ENCODE measurements at regions not wholly inside any gene's neighbourhood (a gene's known extent, or its start where the extent isn't known, plus 50 kb on each side); places are given as distances from the start of the nearest gene placed in this dataset.

DNA sequence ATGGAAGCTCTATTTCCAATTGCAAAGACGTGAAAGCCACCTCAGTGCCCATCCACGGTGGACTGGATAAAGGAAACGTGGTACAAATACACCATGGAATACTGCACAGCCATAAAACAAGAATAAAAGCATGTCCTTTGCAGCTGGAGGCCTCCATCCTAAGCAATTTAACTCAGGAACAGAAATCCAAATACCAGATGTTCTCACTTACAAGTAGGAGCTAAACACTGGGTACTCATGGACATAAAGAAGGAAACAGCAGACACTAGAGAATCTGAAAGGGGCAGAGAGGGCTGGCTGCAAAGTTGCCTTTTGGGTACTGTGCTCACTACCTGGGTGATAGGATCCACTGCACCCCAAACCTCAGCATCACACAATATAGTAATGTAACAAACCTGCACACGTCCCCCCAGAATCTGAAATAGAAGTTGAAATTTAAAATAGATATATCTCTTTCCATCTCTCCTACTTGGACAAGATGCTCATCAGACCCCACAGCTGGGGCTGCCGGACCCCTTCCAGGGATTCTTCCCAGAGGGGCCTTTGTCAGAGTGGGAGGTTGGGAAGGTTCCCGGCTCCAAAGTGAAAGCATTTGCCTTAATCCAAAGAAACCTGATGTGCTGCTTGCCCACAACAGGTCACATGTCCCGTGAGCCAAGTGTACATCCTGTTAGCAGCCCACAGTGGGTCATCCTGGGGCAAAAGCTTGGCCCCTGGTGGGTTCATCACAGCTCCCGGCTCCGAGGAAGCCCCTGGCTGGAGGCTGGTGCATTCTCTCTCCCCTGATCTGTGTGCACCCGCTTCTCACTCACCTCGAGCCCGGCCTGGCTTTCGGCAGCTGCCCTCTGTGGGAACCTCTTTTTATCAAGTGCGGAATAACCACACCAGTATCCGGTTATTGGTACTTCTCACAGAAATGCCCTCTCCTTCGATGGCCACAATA is 172.3 kb upstream of the PPP2R2D start:
- no peaks in the 10 kb centered on the region for H3K9me3 ChIP-seq (ENCODE audit: control insufficient read depth, insufficient read depth, low read length)
- H3K4me1 ChIP-seq (ENCODE audit: control insufficient read depth, low read length): no peaks in the 10 kb centered on the region
- no peaks in the 10 kb centered on the region for H3K36me3 ChIP-seq (ENCODE audit: control insufficient read depth, low read length)
- H3K79me2 ChIP-seq (ENCODE audit: control insufficient read depth, low read length): no peaks in the 10 kb centered on the region
- H3K4me2 ChIP-seq (ENCODE audit: low read length): no peak overlapping the region
- TF ChIP-seq, protein P1, sequence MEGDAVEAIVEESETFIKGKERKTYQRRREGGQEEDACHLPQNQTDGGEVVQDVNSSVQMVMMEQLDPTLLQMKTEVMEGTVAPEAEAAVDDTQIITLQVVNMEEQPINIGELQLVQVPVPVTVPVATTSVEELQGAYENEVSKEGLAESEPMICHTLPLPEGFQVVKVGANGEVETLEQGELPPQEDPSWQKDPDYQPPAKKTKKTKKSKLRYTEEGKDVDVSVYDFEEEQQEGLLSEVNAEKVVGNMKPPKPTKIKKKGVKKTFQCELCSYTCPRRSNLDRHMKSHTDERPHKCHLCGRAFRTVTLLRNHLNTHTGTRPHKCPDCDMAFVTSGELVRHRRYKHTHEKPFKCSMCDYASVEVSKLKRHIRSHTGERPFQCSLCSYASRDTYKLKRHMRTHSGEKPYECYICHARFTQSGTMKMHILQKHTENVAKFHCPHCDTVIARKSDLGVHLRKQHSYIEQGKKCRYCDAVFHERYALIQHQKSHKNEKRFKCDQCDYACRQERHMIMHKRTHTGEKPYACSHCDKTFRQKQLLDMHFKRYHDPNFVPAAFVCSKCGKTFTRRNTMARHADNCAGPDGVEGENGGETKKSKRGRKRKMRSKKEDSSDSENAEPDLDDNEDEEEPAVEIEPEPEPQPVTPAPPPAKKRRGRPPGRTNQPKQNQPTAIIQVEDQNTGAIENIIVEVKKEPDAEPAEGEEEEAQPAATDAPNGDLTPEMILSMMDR (IDR thresholded peaks at IDR 0.05; ENCODE audit: low read depth, low read length, poor library complexity, severe bottlenecking): no peak
- TF ChIP-seq EZH2phosphoT487 (IDR thresholded peaks at IDR 0.05; ENCODE audit: borderline replicate concordance, low read length): no peak
- H3K27ac ChIP-seq (ENCODE audit: low read depth, low read length): no peak overlapping the region
- no peaks in the 10 kb centered on the region for H3F3A ChIP-seq (ENCODE audit: control insufficient read depth, insufficient read depth)
- no peaks in the 10 kb centered on the region for H3K27me3 ChIP-seq (ENCODE audit: control insufficient read depth, low read length)
- no peaks in the 10 kb centered on the region for H3K9me2 ChIP-seq (replicated peaks; ENCODE audit: control insufficient read depth, low read length)
- no peaks in the 10 kb centered on the region for H4K20me1 ChIP-seq (ENCODE audit: control insufficient read depth, insufficient read depth, low read depth, low read length)
- no peak overlapping the region for H3K4me3 ChIP-seq (ENCODE audit: low read length)

DNA sequence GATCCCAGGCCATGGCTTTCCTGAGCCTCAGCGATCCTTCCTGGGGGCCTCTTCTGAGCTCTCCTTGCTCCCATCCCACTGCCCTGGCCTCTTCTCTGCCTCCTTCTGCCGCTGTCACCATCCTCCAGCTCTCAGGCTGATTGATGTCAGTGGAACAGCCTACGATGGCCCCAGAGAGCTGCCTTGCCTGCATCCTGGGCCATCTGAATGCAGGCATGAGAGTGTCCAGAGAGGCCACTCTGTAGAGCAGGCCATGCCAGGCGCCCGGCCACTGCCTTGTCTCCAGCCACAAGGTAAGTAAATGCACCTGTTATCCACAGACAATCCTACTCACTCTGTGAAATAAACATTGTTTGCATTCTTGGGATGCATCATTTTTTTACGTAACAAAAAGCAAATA is 171.4 kb upstream of the PPP2R2D start:
- H3K79me2 ChIP-seq (ENCODE audit: control insufficient read depth, low read length): no peaks in the 10 kb centered on the region
- no peak overlapping the region for H3K4me3 ChIP-seq (ENCODE audit: low read length)
- H3K27ac ChIP-seq (ENCODE audit: low read depth, low read length): no peak overlapping the region
- H3K4me2 ChIP-seq (ENCODE audit: low read length): no peak overlapping the region
- no peaks in the 10 kb centered on the region for H3K9me3 ChIP-seq (ENCODE audit: control insufficient read depth, insufficient read depth, low read length)
- H3K36me3 ChIP-seq (ENCODE audit: control insufficient read depth, low read length): no peaks in the 10 kb centered on the region
- no peaks in the 10 kb centered on the region for H3K27me3 ChIP-seq (ENCODE audit: control insufficient read depth, low read length)
- TF ChIP-seq, protein P1 (IDR thresholded peaks at IDR 0.05; ENCODE audit: low read depth, low read length, poor library complexity, severe bottlenecking): no peak
- no peak for TF ChIP-seq EZH2phosphoT487 (IDR thresholded peaks at IDR 0.05; ENCODE audit: borderline replicate concordance, low read length)
- H3F3A ChIP-seq (ENCODE audit: control insufficient read depth, insufficient read depth): no peaks in the 10 kb centered on the region
- H4K20me1 ChIP-seq (ENCODE audit: control insufficient read depth, insufficient read depth, low read depth, low read length): no peaks in the 10 kb centered on the region
- no peaks in the 10 kb centered on the region for H3K4me1 ChIP-seq (ENCODE audit: control insufficient read depth, low read length)
- no peaks in the 10 kb centered on the region for H3K9me2 ChIP-seq (replicated peaks; ENCODE audit: control insufficient read depth, low read length)

DNA sequence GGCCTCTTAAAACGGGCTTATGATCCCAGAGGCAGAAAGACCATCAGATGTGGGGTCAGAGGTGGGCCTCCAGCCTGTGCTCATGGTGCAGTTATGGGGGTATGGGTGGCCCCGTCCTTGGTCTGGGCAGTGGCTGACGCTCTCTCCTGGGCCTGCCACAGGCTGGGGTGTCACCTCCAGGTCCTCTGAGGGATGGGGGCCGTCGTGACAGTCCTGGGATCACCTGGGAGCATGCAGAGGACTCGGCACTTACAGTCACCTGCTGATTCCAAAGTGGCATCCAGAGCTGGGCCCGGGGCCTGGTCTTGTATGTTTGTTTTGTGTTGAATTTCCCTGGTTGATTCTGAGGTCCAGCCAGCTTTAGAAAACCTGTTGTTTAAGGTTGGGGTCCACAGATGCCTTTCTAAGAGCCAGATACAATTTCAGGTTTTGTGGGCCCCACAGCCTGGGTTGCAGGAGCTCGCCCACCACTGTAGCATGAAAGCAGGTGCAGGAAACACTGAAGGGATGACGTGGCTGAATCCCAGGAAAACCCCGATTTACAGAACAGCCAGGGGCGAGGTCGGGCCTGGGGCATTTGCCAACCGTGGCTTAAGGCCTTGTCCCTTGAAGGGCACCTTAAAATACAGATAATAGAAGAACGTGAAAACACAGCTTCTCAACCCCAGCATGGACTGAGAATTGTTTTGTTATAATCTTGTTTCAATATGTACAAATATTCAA is 170.7 kb upstream of the PPP2R2D start:
- H3K9me2 ChIP-seq (replicated peaks; ENCODE audit: control insufficient read depth, low read length): no peaks in the 10 kb centered on the region
- no peaks in the 10 kb centered on the region for H3K27me3 ChIP-seq (ENCODE audit: control insufficient read depth, low read length)
- H3K4me1 ChIP-seq (ENCODE audit: control insufficient read depth, low read length): no peaks in the 10 kb centered on the region
- no peaks in the 10 kb centered on the region for H3K36me3 ChIP-seq (ENCODE audit: control insufficient read depth, low read length)
- no peaks in the 10 kb centered on the region for H3K79me2 ChIP-seq (ENCODE audit: control insufficient read depth, low read length)
- H3K9me3 ChIP-seq (ENCODE audit: control insufficient read depth, insufficient read depth, low read length): no peaks in the 10 kb centered on the region
- no peak for TF ChIP-seq EZH2phosphoT487 (IDR thresholded peaks at IDR 0.05; ENCODE audit: borderline replicate concordance, low read length)
- H4K20me1 ChIP-seq (ENCODE audit: control insufficient read depth, insufficient read depth, low read depth, low read length): no peaks in the 10 kb centered on the region
- no peak overlapping the region for H3K27ac ChIP-seq (ENCODE audit: low read depth, low read length)
- H3K4me3 ChIP-seq (ENCODE audit: low read length): no peak overlapping the region
- no peaks in the 10 kb centered on the region for H3F3A ChIP-seq (ENCODE audit: control insufficient read depth, insufficient read depth)
- no peak overlapping the region for H3K4me2 ChIP-seq (ENCODE audit: low read length)

Data from DOHH2 (cell line).